Esophagus squamous epithelium (tissue), 5 donors: ENCODE measurements at regions not wholly inside any gene's neighbourhood (a gene's known extent, or its start where the extent isn't known, plus 50 kb on each side); places are given as distances from the start of the nearest gene placed in this dataset.

Experiments
- DNase-seq: peaks from one replicate; lab custom pipeline; 2025; lab: John Stamatoyannopoulos, UW
- H3K27ac ChIP-seq, 4 donors: fragments of 200-600 bp; sonication (generic); one replicate each; pipeline ENCODE4 v1.5.1; 2016 to 2019; ENCODE audit warnings: mild to moderate bottlenecking in 1 of 4
- H3K27me3 ChIP-seq, 4 donors: fragments of 200-600 bp; sonication (generic); 1 replicate in 3 of 4; 2 replicates in 1 of 4; pipeline versions ENCODE4 v1.5.1 to v1.6.0; 2017 to 2021; ENCODE audit warnings: antibody characterized with exemption in 1 of 4
- H3K36me3 ChIP-seq, 3 donors: fragments of 200-600 bp; sonication (generic); one replicate each; pipeline ENCODE4 v1.5.1; 2016 to 2019
- H3K4me1 ChIP-seq, 3 donors: fragments of 200-600 bp; sonication (generic); one replicate each; pipeline ENCODE4 v1.5.1; 2017 to 2019
- H3K4me3 ChIP-seq, 4 donors: fragments of 200-600 bp; sonication (generic); 1 replicate in 3 of 4; 2 replicates in 1 of 4; pipeline ENCODE4 v1.5.1; 2016 to 2019; ENCODE audit warnings: mild to moderate bottlenecking in 2 of 4, moderate library complexity in 1 of 4
- H3K9me3 ChIP-seq, 3 donors: fragments of 200-600 bp; sonication (generic); one replicate each; pipeline ENCODE4 v1.5.1; 2016 to 2019
- CTCF ChIP-seq, 6 experiments: fragments of 450-650 bp in 4 of 6; fragments of 200-600 bp in 2 of 6; sonication (generic) in 2 of 6; IDR thresholded peaks; one replicate each; pipeline ENCODE4 v1.5.1; 2016 to 2019; ENCODE audit warnings: antibody characterized with exemption in 6 of 6, mild to moderate bottlenecking in 4 of 6, moderate library complexity in 4 of 6
- POLR2A ChIP-seq, 4 donors: fragments of 450-650 bp; IDR thresholded peaks; one replicate each; pipeline ENCODE4 v1.6.1; 2017; ENCODE audit warnings: antibody characterized with exemption in 4 of 4, mild to moderate bottlenecking in 4 of 4, moderate library complexity in 3 of 4
- WGBS, 2 donors: methylation state at CpG; one replicate each; pipeline ENCODE4 v1.1.5; 2018; 5-methylcytosine and 5-hydroxymethylcytosine counted together
- intact Hi-C: fragments of 100-400 bp; cut with DNase I; formaldehyde crosslinking; loops from one replicate; pipeline ENCODE4 v1.15.0; 2022
- donor health status: DM: yes; HTN: yes; CAD: no.

GRCh38 chr4:127124919-127125318, 507.8 kb upstream of the INTU start:
- Histone ChIP-seq H3K4me1 (no peaks in the 10 kb centered on the region), H3K36me3 (no peaks in the 10 kb centered on the region), H3K27me3 (no peaks in the 10 kb centered on the region), H3K9me3 (no peaks in the 10 kb centered on the region), H3K27ac (no peak overlapping the region), H3K4me3 (no peak overlapping the region)
- intact Hi-C loops = no loop called here
- DNase-seq = no peak
- WGBS, 2 donors = 62 to 68% methylated on average over 2 of the region's 2 CpGs
- TF ChIP-seq CTCF (IDR thresholded peaks at IDR 0.05) (peak in 1 of 6 experiments; percentile 21), POLR2A (IDR thresholded peaks at IDR 0.05) (no peak)

GRCh38 chr4:127126718-127127117, 506.0 kb upstream of the INTU start:
- Histone ChIP-seq H3K36me3 (no peaks in the 10 kb centered on the region), H3K4me1 (no peaks in the 10 kb centered on the region), H3K27me3 (no peaks in the 10 kb centered on the region), H3K9me3 (no peaks in the 10 kb centered on the region), H3K27ac (no peak overlapping the region), H3K4me3 (no peak overlapping the region)
- TF ChIP-seq POLR2A (IDR thresholded peaks at IDR 0.05) (no peak), CTCF (IDR thresholded peaks at IDR 0.05) (no peak)
- WGBS, 2 donors = 75 to 82% methylated on average over 1 of the region's 1 CpG
- intact Hi-C loops = no loop called here
- no peak for DNase-seq

GRCh38 chr4:127131527-127131926, 501.2 kb upstream of the INTU start:
- no peaks in the 10 kb centered on the region for H3K36me3 ChIP-seq
- intact Hi-C loops = no loop called here
- H3K4me1 ChIP-seq = no peaks in the 10 kb centered on the region
- H3K9me3 ChIP-seq = no peaks in the 10 kb centered on the region
- no peak for DNase-seq
- 85 to 92% methylated on average over 2 of the region's 2 CpGs for WGBS, 2 donors
- H3K27me3 ChIP-seq = no peaks in the 10 kb centered on the region
- no peak overlapping the region for H3K27ac ChIP-seq
- no peak overlapping the region for H3K4me3 ChIP-seq
- TF ChIP-seq CTCF (IDR thresholded peaks at IDR 0.05) = no peak
- no peak for TF ChIP-seq POLR2A (IDR thresholded peaks at IDR 0.05)

- no peaks in the 10 kb centered on the region for H3K27me3 ChIP-seq
- no peak for DNase-seq
Observed at GRCh38 chr4:127134490-127134889, 498.3 kb upstream of the INTU start.

GRCh38 chr4:127138586-127138985, 494.2 kb upstream of the INTU start:
- no peak for DNase-seq
- intact Hi-C loops = no loop called here
- 50 to 70% methylated on average over 4 of the region's 4 CpGs for WGBS, 2 donors

More at GRCh38 chr4:127134490-127134889, 498.3 kb upstream of the INTU start:
- Histone ChIP-seq H3K27ac (no peak overlapping the region), H3K36me3 (no peaks in the 10 kb centered on the region), H3K4me1 (no peaks in the 10 kb centered on the region), H3K9me3 (no peaks in the 10 kb centered on the region), H3K4me3 (no peak overlapping the region)
- 13 to 21% methylated on average over 2 of the region's 2 CpGs for WGBS, 2 donors
- no peak for TF ChIP-seq POLR2A (IDR thresholded peaks at IDR 0.05)
- TF ChIP-seq CTCF (IDR thresholded peaks at IDR 0.05) = no peak
- intact Hi-C loops = no loop called here

More at GRCh38 chr4:127138586-127138985, 494.2 kb upstream of the INTU start:
- TF ChIP-seq CTCF (IDR thresholded peaks at IDR 0.05) = no peak
- TF ChIP-seq POLR2A (IDR thresholded peaks at IDR 0.05) = no peak
- Histone ChIP-seq H3K27me3 (no peaks in the 10 kb centered on the region), H3K27ac (no peak overlapping the region), H3K9me3 (no peaks in the 10 kb centered on the region), H3K4me1 (no peaks in the 10 kb centered on the region), H3K36me3 (no peaks in the 10 kb centered on the region), H3K4me3 (no peak overlapping the region)
